ENCODE measurements at regions not wholly inside any gene's neighbourhood (a gene's known extent, or its start where the extent isn't known, plus 50 kb on each side); places are given as distances from the start of the nearest gene placed in this dataset.
A peak's percentile ranks its signal among the peaks of the same experiment; 100 is the strongest.

GRCh38 chr15:91603384-91604080, 250.0 kb upstream of the SLCO3A1 start:
- Histone ChIP-seq H3K79me2 (ENCODE audit: insufficient read depth, low read length) (no peaks in the 10 kb centered on the region), H3K4me1 (ENCODE audit: insufficient read depth, low read length) (no peaks in the 10 kb centered on the region), H3K4me3 (replicated peaks in 1 of 3; ENCODE audit: insufficient read depth in 1 of 3, low read depth in 2 of 3, low read length in 3 of 3) (no peak overlapping the region), H2AFZ (ENCODE audit: low read length) (no peak overlapping the region), H3K9ac (ENCODE audit: insufficient read depth, low read depth, low read length) (no peak overlapping the region), H3K4me2 (ENCODE audit: low read depth, low read length) (no peak overlapping the region), H3K36me3 (replicated peaks in 1 of 2; ENCODE audit: control insufficient read depth in 1 of 2, insufficient read depth in 2 of 2, low read length in 2 of 2) (no peaks in the 10 kb centered on the region), H3K27ac (ENCODE audit: extremely low read length, insufficient read depth, low read length) (no peak overlapping the region), H4K20me1 (ENCODE audit: insufficient read depth, low read length) (no peaks in the 10 kb centered on the region), H3K9me3 (ENCODE audit: low read length) (no peaks in the 10 kb centered on the region), H3K27me3 (ENCODE audit: control insufficient read depth in 1 of 2, insufficient read depth in 2 of 2, low read length in 2 of 2) (no peaks in the 10 kb centered on the region; a peak in 1 of 5 replicates)
- ChIA-PET POLR2A (no interaction called here), CTCF (ENCODE audit: low intra/inter-chr PET ratio, low total read pairs) (no interaction called here)
- ATAC-seq (no peak), FAIRE-seq (no peak), DNase-seq (ENCODE audit: low spot score) (no peak)
- WGBS (ENCODE audit: low lambda C conversion rate), result 2% methylated on average over 4 of the region's 4 CpGs
- TF ChIP-seq FOSL2 (CRISPR knock-in tag; IDR thresholded peaks at IDR 0.05) (0 out of 2 replicates have a peak, but pooled peaks have one; percentile 14), SP2 (CRISPR knock-in tag; IDR thresholded peaks at IDR 0.05) (no peak), ZNF543 (CRISPR knock-in tag; IDR thresholded peaks at IDR 0.05) (no peak), SOX5 (CRISPR knock-in tag; IDR thresholded peaks at IDR 0.05; ENCODE audit: borderline replicate concordance) (0 out of 2 replicates have a peak, but pooled peaks have one; percentile 8), NFRKB (IDR thresholded peaks at IDR 0.05) (no peak), ZSCAN31 (CRISPR knock-in tag; IDR thresholded peaks at IDR 0.05; ENCODE audit: low read depth) (no peak)
- TF ChIP-seq, protein P1, sequence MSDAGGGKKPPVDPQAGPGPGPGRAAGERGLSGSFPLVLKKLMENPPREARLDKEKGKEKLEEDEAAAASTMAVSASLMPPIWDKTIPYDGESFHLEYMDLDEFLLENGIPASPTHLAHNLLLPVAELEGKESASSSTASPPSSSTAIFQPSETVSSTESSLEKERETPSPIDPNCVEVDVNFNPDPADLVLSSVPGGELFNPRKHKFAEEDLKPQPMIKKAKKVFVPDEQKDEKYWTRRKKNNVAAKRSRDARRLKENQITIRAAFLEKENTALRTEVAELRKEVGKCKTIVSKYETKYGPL (CRISPR knock-in tag; IDR thresholded peaks at IDR 0.05), result no peak
- intact Hi-C loops (cut with micrococcal nuclease; ENCODE audit: unreplicated experiment) (no loop called here), in situ Hi-C loops (cut with HindIII; ENCODE audit: extremely low pct_ligation_motif_present, low pct_unique_long_range_greater_than_20kb) (no loop called here)
- BruUV-seq (replicated peaks), result no TSS peak

DNA sequence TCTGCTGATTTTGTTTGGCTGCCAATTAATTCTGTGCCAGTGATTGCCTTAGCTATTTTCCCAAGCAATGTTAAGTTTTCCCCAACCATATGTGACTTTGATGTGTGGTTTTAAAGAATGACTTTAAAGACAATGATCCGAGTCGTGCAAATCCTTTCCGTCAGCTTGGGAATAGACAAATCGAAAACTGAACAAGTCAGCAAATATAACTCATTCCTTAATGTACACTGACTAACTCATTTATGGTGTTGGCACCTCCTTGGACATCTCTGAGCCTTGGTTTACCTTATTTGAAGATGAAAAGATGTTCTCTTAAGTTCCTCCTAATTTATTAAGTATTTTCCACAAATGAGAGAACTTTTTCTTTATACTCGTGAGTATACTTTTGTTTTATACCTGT, 249.4 kb upstream of the SLCO3A1 start:
- no peaks in the 10 kb centered on the region for H3K79me2 ChIP-seq (ENCODE audit: insufficient read depth, low read length)
- TF ChIP-seq SKIL (CRISPR knock-in tag; IDR thresholded peaks at IDR 0.05; ENCODE audit: borderline replicate concordance) (no peak), MAFK (conservative IDR thresholded peaks at IDR 0.05 in 1 of 2, IDR thresholded peaks at IDR 0.05 in 1 of 2; ENCODE audit: low read length in 2 of 2) (peak; percentile 30 to 56; a peak in 2 of 4 replicates), CBX1 (IDR thresholded peaks at IDR 0.05; ENCODE audit: low read depth) (no peak), MAFF (IDR thresholded peaks at IDR 0.05; ENCODE audit: low read depth, low read length) (0 out of 2 replicates have a peak, but pooled peaks have one; percentile 20)
- H4K20me1 ChIP-seq (ENCODE audit: insufficient read depth, low read length), result no peaks in the 10 kb centered on the region
- ATAC-seq (no peak), FAIRE-seq (no peak), DNase-seq (ENCODE audit: low spot score) (no peak)
- no TSS peak for BruUV-seq (replicated peaks)
- H3K4me2 ChIP-seq (ENCODE audit: low read depth, low read length), result no peak overlapping the region
- ChIA-PET POLR2A (no interaction called here), CTCF (ENCODE audit: low intra/inter-chr PET ratio, low total read pairs) (no interaction called here)
- no peaks in the 10 kb centered on the region for H3K36me3 ChIP-seq (replicated peaks in 1 of 2; ENCODE audit: control insufficient read depth in 1 of 2, insufficient read depth in 2 of 2, low read length in 2 of 2)
- no peak overlapping the region for H2AFZ ChIP-seq (ENCODE audit: low read length)
- H3K4me3 ChIP-seq (replicated peaks in 1 of 3; ENCODE audit: insufficient read depth in 1 of 3, low read depth in 2 of 3, low read length in 3 of 3), result no peak overlapping the region
- no peak overlapping the region for H3K9ac ChIP-seq (ENCODE audit: insufficient read depth, low read depth, low read length)
- WGBS (ENCODE audit: low lambda C conversion rate), result 17% methylated on average over 5 of the region's 5 CpGs
- intact Hi-C loops (cut with micrococcal nuclease; ENCODE audit: unreplicated experiment) (no loop called here), in situ Hi-C loops (cut with HindIII; ENCODE audit: extremely low pct_ligation_motif_present, low pct_unique_long_range_greater_than_20kb) (no loop called here)
- no peaks in the 10 kb centered on the region for H3K9me3 ChIP-seq (ENCODE audit: low read length)
- H3K27me3 ChIP-seq (ENCODE audit: control insufficient read depth in 1 of 2, insufficient read depth in 2 of 2, low read length in 2 of 2), result no peaks in the 10 kb centered on the region; a peak in 1 of 5 replicates
- H3K27ac ChIP-seq (ENCODE audit: extremely low read length, insufficient read depth, low read length), result no peak overlapping the region
- no peaks in the 10 kb centered on the region for H3K4me1 ChIP-seq (ENCODE audit: insufficient read depth, low read length)

Data from HepG2 (cell line).